HepG2 (cell line): ENCODE measurements at regions not wholly inside any gene's neighbourhood (a gene's known extent, or its start where the extent isn't known, plus 50 kb on each side); places are given as distances from the start of the nearest gene placed in this dataset.

Experiments used
- ATAC-seq: fragments of 200-7000 bp; cut with Tn5 transposase; 3 replicates; pipeline ENCODE4 v1.9.1; 2020; ENCODE audit warnings: mild to moderate bottlenecking, moderate library complexity
- BruUV-seq: library from RNA; stranded (reverse); fragments of 400-500 nt; replicated peaks from 2 replicates; lab custom pipeline; 2021; lab: Mats Ljungman, UMichigan
- CTCF ChIA-PET: fragments of 300-600 bp; formaldehyde crosslinking; extraction: SDS; loops from one replicate; lab custom pipeline; 2021; ENCODE audit warnings: low total read pairs, inconsistent platforms, low intra/inter-chr PET ratio; lab: Yijun Ruan, JAX
- POLR2A ChIA-PET: fragments of 350-600 bp; sonication (Branson Sonifier 250); formaldehyde crosslinking; loops from one replicate; lab custom pipeline; 2020; ENCODE audit warnings: antibody characterized with exemption, inconsistent platforms; lab: Yijun Ruan, JAX
- DNase-seq: peaks from one replicate; pipeline ENCODE4 v3.0.0-alpha.2; 2015; ENCODE audit warnings: low spot score
- FAIRE-seq: peaks from 3 replicates; lab custom pipeline; 2011; peaks lifted over from hg19 to GRCh38; lab: Jason Lieb, UNC
- H2AFZ ChIP-seq: one replicate; pipeline ENCODE4 v1.6.1; 2011; ENCODE audit warnings: low read length, inconsistent platforms
- H3K27ac ChIP-seq: fragments of 300-600 bp; 3 replicates; pipeline ENCODE4 v1.8.0; 2011; ENCODE audit warnings: mixed run types, mild to moderate bottlenecking, mixed read lengths, low read length, inconsistent platforms; ENCODE audit not compliant: insufficient read depth; ENCODE audit errors: extremely low read length
- H3K27me3 ChIP-seq, 2 experiments: fragments of 200-600 bp in 1 of 2; 2 replicates in 1 of 2; 3 replicates in 1 of 2; pipeline versions ENCODE4 v1.6.0 to v1.8.0; 2011; ENCODE audit warnings: low read length in 2 of 2, mild to moderate bottlenecking in 2 of 2, moderate library complexity in 2 of 2, inconsistent platforms in 1 of 2; ENCODE audit not compliant: insufficient read depth in 2 of 2, control insufficient read depth in 1 of 2
- H3K36me3 ChIP-seq, 2 experiments: fragments of 200-600 bp in 1 of 2; replicated peaks in 1 of 2; 2 replicates in 1 of 2; 3 replicates in 1 of 2; pipeline versions ENCODE4 v1.5.1 to v1.8.0; 2011; ENCODE audit warnings: low read length in 2 of 2, inconsistent platforms in 1 of 2; ENCODE audit not compliant: insufficient read depth in 2 of 2, control insufficient read depth in 1 of 2
- H3K4me1 ChIP-seq: 2 replicates; pipeline ENCODE4 v1.5.1; 2012; ENCODE audit warnings: low read length, inconsistent platforms; ENCODE audit not compliant: insufficient read depth
- H3K4me2 ChIP-seq: 2 replicates; pipeline ENCODE4 v1.6.0; 2011; ENCODE audit warnings: low read depth, low read length, inconsistent platforms
- H3K4me3 ChIP-seq, 3 experiments: fragments of 200-600 bp in 1 of 3; sonication (generic), shearing (Covaris generic) in 1 of 3; replicated peaks in 1 of 3; 2 replicates each; pipeline ENCODE4 v1.5.1; 2011 to 2016; ENCODE audit warnings: low read length in 3 of 3, inconsistent platforms in 2 of 3, low read depth in 2 of 3, mild to moderate bottlenecking in 2 of 3, control low read depth in 1 of 3, mixed read lengths in 1 of 3; ENCODE audit not compliant: insufficient read depth in 1 of 3
- H3K79me2 ChIP-seq: one replicate; pipeline ENCODE4 v1.6.1; 2011; ENCODE audit warnings: low read length, inconsistent platforms; ENCODE audit not compliant: insufficient read depth
- H3K9ac ChIP-seq: 2 replicates; pipeline ENCODE4 v1.6.0; 2011; ENCODE audit warnings: mild to moderate bottlenecking, low read depth, low read length, inconsistent platforms; ENCODE audit not compliant: insufficient read depth
- H3K9me3 ChIP-seq: 2 replicates; pipeline ENCODE4 v1.5.1; 2012; ENCODE audit warnings: mild to moderate bottlenecking, low read length
- H4K20me1 ChIP-seq: 2 replicates; pipeline ENCODE4 v1.6.0; 2011; ENCODE audit warnings: inconsistent platforms, mild to moderate bottlenecking, low read length, moderate library complexity; ENCODE audit not compliant: insufficient read depth
- ARHGAP35 ChIP-seq: sonication (generic); formaldehyde crosslinking; IDR thresholded peaks from 2 replicates; pipeline ENCODE4 v1.9.0; 2022; ENCODE audit warnings: mild to moderate bottlenecking, inconsistent platforms, moderate library complexity, missing genetic modification reagents, borderline replicate concordance
- BRD4 ChIP-seq: sonication (generic); formaldehyde crosslinking; IDR thresholded peaks from 2 replicates; pipeline ENCODE4 v1.4.0; 2020; ENCODE audit warnings: missing genetic modification reagents
- EED ChIP-seq: sonication (generic); formaldehyde crosslinking; IDR thresholded peaks from 2 replicates; pipeline ENCODE4 v1.5.0; 2020; ENCODE audit warnings: mild to moderate bottlenecking, missing genetic modification reagents
- GATAD1 ChIP-seq: IDR thresholded peaks from 2 replicates; pipeline ENCODE4 v1.6.1; 2016; ENCODE audit warnings: missing genetic modification reagents, missing compliant biosample characterization
- KDM5A ChIP-seq: fragments of 200-600 bp; sonication (generic); IDR thresholded peaks from 2 replicates; pipeline ENCODE4 v1.7.0; 2018; ENCODE audit warnings: antibody characterized with exemption, mild to moderate bottlenecking, low read length, borderline replicate concordance
- MZF1 ChIP-seq: sonication (generic); formaldehyde crosslinking; IDR thresholded peaks from 2 replicates; pipeline ENCODE4 v1.8.1; 2023; ENCODE audit warnings: mild to moderate bottlenecking, missing genetic modification reagents, borderline replicate concordance
- PAXIP1 ChIP-seq: sonication (generic); formaldehyde crosslinking; conservative IDR thresholded peaks from 2 replicates; pipeline ENCODE4 v1.4.0; 2020; ENCODE audit warnings: mild to moderate bottlenecking, missing genetic modification reagents, moderate library complexity
- RARA ChIP-seq: IDR thresholded peaks from 2 replicates; pipeline ENCODE4 v1.6.1; 2016; ENCODE audit warnings: missing genetic modification reagents, missing compliant biosample characterization
- RBM39 ChIP-seq: fragments of 200-400 bp; formaldehyde crosslinking; IDR thresholded peaks from one replicate; pipeline ENCODE4 v1.6.1; 2018; ENCODE audit warnings: antibody characterized with exemption, mild to moderate bottlenecking, low read depth, low read length; ENCODE audit not compliant: poor library complexity, severe bottlenecking
- SATB2 ChIP-seq: sonication (generic); formaldehyde crosslinking; IDR thresholded peaks from 2 replicates; pipeline ENCODE4 v1.5.0; 2020; ENCODE audit warnings: missing genetic modification reagents
- SIN3B ChIP-seq: fragments of 150-350 bp; IDR thresholded peaks from 2 replicates; pipeline ENCODE4 v1.6.1; 2014; ENCODE audit warnings: low read length
- ZBTB34 ChIP-seq: sonication (generic); formaldehyde crosslinking; IDR thresholded peaks from 2 replicates; pipeline ENCODE4 v1.8.0; 2022; ENCODE audit warnings: mild to moderate bottlenecking, missing genetic modification reagents
- ZBTB44 ChIP-seq: sonication (generic); formaldehyde crosslinking; IDR thresholded peaks from 2 replicates; pipeline ENCODE4 v1.4.0; 2020; ENCODE audit warnings: missing genetic modification reagents
- ZNF160 ChIP-seq: sonication (generic); formaldehyde crosslinking; IDR thresholded peaks from 2 replicates; pipeline ENCODE4 v1.8.0; 2022; ENCODE audit warnings: mild to moderate bottlenecking, inconsistent platforms, missing genetic modification reagents
- ZNF432 ChIP-seq: sonication (generic); formaldehyde crosslinking; IDR thresholded peaks from 2 replicates; pipeline ENCODE4 v1.5.0; 2020; ENCODE audit warnings: missing genetic modification reagents, mild to moderate bottlenecking, borderline replicate concordance
- ZNF512 ChIP-seq: sonication (generic); formaldehyde crosslinking; IDR thresholded peaks from 2 replicates; pipeline ENCODE4 v1.4.0; 2020; ENCODE audit warnings: mild to moderate bottlenecking, missing genetic modification reagents
- ZNF552 ChIP-seq: sonication (generic); formaldehyde crosslinking; IDR thresholded peaks from 2 replicates; pipeline ENCODE4 v1.9.0; 2022; ENCODE audit warnings: missing genetic modification reagents, mild to moderate bottlenecking, borderline replicate concordance
- WGBS: methylation state at CpG from one replicate; pipeline ENCODE4 v1.1.6; 2017; ENCODE audit warnings: low lambda C conversion rate; 5-methylcytosine and 5-hydroxymethylcytosine counted together
- in situ Hi-C: cut with HindIII; loops from 2 replicates; pipeline ENCODE4 v1.10.0; 2017; ENCODE audit warnings: low pct_unique_long_range_greater_than_20kb; ENCODE audit not compliant: extremely low pct_ligation_motif_present
- intact Hi-C: fragments of 100-400 bp; cut with micrococcal nuclease; formaldehyde crosslinking; loops from one replicate; pipeline ENCODE4 v1.10.0; 2022; ENCODE audit not compliant: unreplicated experiment

- no peak for FAIRE-seq
- H3K4me3 ChIP-seq: no peak overlapping the region
- H3K36me3 ChIP-seq: no peaks in the 10 kb centered on the region
- POLR2A ChIA-PET: no interaction called here
- CTCF ChIA-PET: no interaction called here
- no peak overlapping the region for H3K27ac ChIP-seq
- intact Hi-C loops: no loop called here
- H2AFZ ChIP-seq: no peak overlapping the region
- in situ Hi-C loops: no loop called here
- TF ChIP-seq SIN3B (no peak), RBM39 (no peak), ARHGAP35 (CRISPR knock-in tag) (no peak), SATB2 (no peak), PAXIP1 (CRISPR knock-in tag) (no peak), ZNF160 (CRISPR knock-in tag) (no peak), BRD4 (no peak), GATAD1 (CRISPR knock-in tag) (no peak), ZNF512 (CRISPR knock-in tag) (no peak), ZNF552 (no peak), ZNF432 (CRISPR knock-in tag) (no peak), ZBTB44 (CRISPR knock-in tag) (no peak), RARA (CRISPR knock-in tag) (no peak), KDM5A (no peak), ZBTB34 (no peak), MZF1 (no peak), EED (no peak)
- TF ChIP-seq, all 625 proteins: peak for 0
- Histone ChIP-seq H4K20me1 (no peaks in the 10 kb centered on the region), H3K9ac (no peak overlapping the region), H3K9me3 (no peaks in the 10 kb centered on the region), H3K27me3 (no peaks in the 10 kb centered on the region), H3K4me1 (peaks cover 22% of the 10 kb centered on the region), H3K4me2 (no peak overlapping the region), H3K79me2 (no peaks in the 10 kb centered on the region)
- 35% methylated on average over 2 of the region's 2 CpGs for WGBS
- DNase-seq: no peak
- BruUV-seq: no TSS peak
- ATAC-seq: no peak
Observed at GRCh38 chr13:73166204-73166603, 107.4 kb downstream of the KLF5 start.
